ENCODE measurements at regions not wholly inside any gene's neighbourhood (a gene's known extent, or its start where the extent isn't known, plus 50 kb on each side); places are given as distances from the start of the nearest gene placed in this dataset.
"Not testable (repeated sequence)": the region's sequence is repeated elsewhere in the genome, so short reads cannot be mapped to it uniquely, and the experiment has no call there.

GRCh38 chr6:11930834-11931233 lies 81.3 kb upstream of the HIVEP1 start:
- TF ChIP-seq CTCF (conservative IDR thresholded peaks at IDR 0.05; ENCODE audit: low read length); EZH2phosphoT487 (IDR thresholded peaks at IDR 0.05; ENCODE audit: borderline replicate concordance, low read depth, low read length): not testable (repeated sequence)

Measured in OCI-LY7 (cell line).